ENCODE measurements at regions not wholly inside any gene's neighbourhood (a gene's known extent, or its start where the extent isn't known, plus 50 kb on each side); places are given as distances from the start of the nearest gene placed in this dataset.

GRCh38 chr5:130874861-130875417, 290.1 kb downstream of the HINT1 start:
- DNase-seq (ENCODE audit: low spot score), result no peak
- peaks cover 5% of the 10 kb centered on the region for H3K36me3 Mint-ChIP-seq
- POLR2A ChIA-PET, result no interaction called here
- no peak for TF ChIP-seq ZNF281 (CRISPR knock-in tag; IDR thresholded peaks at IDR 0.05)
- TF ChIP-seq ATF6 (CRISPR knock-in tag; IDR thresholded peaks at IDR 0.05), result no peak
- no peak for TF ChIP-seq ATF2 (CRISPR knock-in tag; IDR thresholded peaks at IDR 0.05; ENCODE audit: borderline replicate concordance, low read depth)
- no peak for TF ChIP-seq SOX15 (CRISPR knock-in tag; IDR thresholded peaks at IDR 0.05)
- TF ChIP-seq ATF1 (CRISPR knock-in tag; IDR thresholded peaks at IDR 0.05), result no peak
- no peak for TF ChIP-seq ETV6 (CRISPR knock-in tag; IDR thresholded peaks at IDR 0.05)
- TF ChIP-seq EMX1 (CRISPR knock-in tag; IDR thresholded peaks at IDR 0.05), result no peak
- no peak for TF ChIP-seq FOXJ3 (CRISPR knock-in tag; IDR thresholded peaks at IDR 0.05; ENCODE audit: borderline replicate concordance)
- no peak for TF ChIP-seq E2F1 (CRISPR knock-in tag; IDR thresholded peaks at IDR 0.05)
- no peak for TF ChIP-seq STAT6 (CRISPR knock-in tag; conservative IDR thresholded peaks at IDR 0.05; ENCODE audit: low read depth)
- no peak for TF ChIP-seq TEAD1 (CRISPR knock-in tag; IDR thresholded peaks at IDR 0.05)
- no peak for TF ChIP-seq FOXK1 (CRISPR knock-in tag; IDR thresholded peaks at IDR 0.05)
- TF ChIP-seq TP53 (CRISPR knock-in tag; IDR thresholded peaks at IDR 0.05), result no peak
- no peak for TF ChIP-seq PRDM15 (CRISPR knock-in tag; IDR thresholded peaks at IDR 0.05)
- no peak for TF ChIP-seq NFATC4 (CRISPR knock-in tag; IDR thresholded peaks at IDR 0.05)
- TF ChIP-seq NFYB (CRISPR knock-in tag; conservative IDR thresholded peaks at IDR 0.05; ENCODE audit: low read depth), result no peak
- TF ChIP-seq ESRRA (CRISPR knock-in tag; IDR thresholded peaks at IDR 0.05; ENCODE audit: borderline replicate concordance), result no peak
- H3K4me3 Mint-ChIP-seq, result no peak overlapping the region
- peaks cover 9% of the 10 kb centered on the region for H3K4me1 Mint-ChIP-seq
- H3K27ac Mint-ChIP-seq, result no peak overlapping the region
- ATAC-seq, result no peak
- CTCF ChIA-PET, result no interaction called here
- no peaks in the 10 kb centered on the region for H3K27me3 Mint-ChIP-seq (ENCODE audit: low read depth)
- peaks cover 18% of the 10 kb centered on the region for H3K9me3 Mint-ChIP-seq
